Brain microvascular endothelial cell (primary cell): ENCODE measurements at regions not wholly inside any gene's neighbourhood (a gene's known extent, or its start where the extent isn't known, plus 50 kb on each side); places are given as distances from the start of the nearest gene placed in this dataset.
A peak's percentile ranks its signal among the peaks of the same experiment; 100 is the strongest.

Experiments
- DNase-seq: peaks from one replicate; pipeline ENCODE4 v3.0.0-alpha.2; 2020
- H3K27ac ChIP-seq: fragments of 250-450 bp; sonication (Bioruptor Pico); 2 replicates; pipeline ENCODE4 v1.5.1; 2020; ENCODE audit warnings: mild to moderate bottlenecking, moderate library complexity
- H3K27me3 ChIP-seq: fragments of 250-450 bp; sonication (Bioruptor Pico); replicated peaks from 2 replicates; pipeline ENCODE4 v1.5.1; 2020; ENCODE audit warnings: mild to moderate bottlenecking
- H3K36me3 ChIP-seq: fragments of 250-450 bp; sonication (Bioruptor Pico); replicated peaks from 2 replicates; pipeline ENCODE4 v1.5.1; 2020; ENCODE audit warnings: mild to moderate bottlenecking
- H3K4me3 ChIP-seq: 2 replicates; pipeline ENCODE4 v1.5.1; 2011; ENCODE audit warnings: low read depth, mild to moderate bottlenecking, control low read depth, low read length, moderate library complexity
- CTCF ChIP-seq: IDR thresholded peaks from 2 replicates; pipeline ENCODE4 v1.5.1; 2011; ENCODE audit warnings: low read depth, mild to moderate bottlenecking, moderate library complexity, low read length, control low read depth, inconsistent platforms; ENCODE audit errors: missing control alignments
- in situ Hi-C: cut with HindIII; loops from 2 replicates; pipeline ENCODE4 v1.10.0; 2017; ENCODE audit warnings: low sequenced_read_pairs, low pct_ligation_motif_present

GRCh38 chr7:131210618-131211017 lies 117.1 kb upstream of the MKLN1 start:
- Histone ChIP-seq H3K27me3 (no peaks in the 10 kb centered on the region), H3K4me3 (no peak overlapping the region), H3K27ac (no peak overlapping the region), H3K36me3 (no peaks in the 10 kb centered on the region)
- in situ Hi-C loops: no loop called here
- DNase-seq: no peak
- TF ChIP-seq CTCF: no peak

GRCh38 chr7:131211500-131211899 lies 116.2 kb upstream of the MKLN1 start:
- no peak for DNase-seq
- Histone ChIP-seq H3K4me3 (no peak overlapping the region), H3K36me3 (no peaks in the 10 kb centered on the region), H3K27me3 (no peaks in the 10 kb centered on the region), H3K27ac (no peak overlapping the region)
- in situ Hi-C loops: no loop called here
- TF ChIP-seq CTCF: no peak

- Histone ChIP-seq H3K27ac (no peak overlapping the region), H3K27me3 (no peaks in the 10 kb centered on the region), H3K4me3 (no peak overlapping the region), H3K36me3 (no peaks in the 10 kb centered on the region)
- no peak for TF ChIP-seq CTCF
- in situ Hi-C loops: no loop called here
- DNase-seq: peak; percentile 24
Observed at GRCh38 chr7:131212114-131212513, 115.6 kb upstream of the MKLN1 start.

- Histone ChIP-seq H3K27ac (no peak overlapping the region), H3K4me3 (no peak overlapping the region), H3K36me3 (no peaks in the 10 kb centered on the region), H3K27me3 (no peaks in the 10 kb centered on the region)
- no peak for TF ChIP-seq CTCF
- DNase-seq: no peak
- in situ Hi-C loops: no loop called here
Observed at GRCh38 chr7:131218727-131219128, 108.9 kb upstream of the MKLN1 start.

GRCh38 chr7:131219312-131220041 lies 108.2 kb upstream of the MKLN1 start:
- no peak for TF ChIP-seq CTCF
- Histone ChIP-seq H3K36me3 (no peaks in the 10 kb centered on the region), H3K27ac (no peak overlapping the region), H3K4me3 (no peak overlapping the region), H3K27me3 (no peaks in the 10 kb centered on the region)
- in situ Hi-C loops: no loop called here
- no peak for DNase-seq

GRCh38 chr7:131221061-131221460 lies 106.6 kb upstream of the MKLN1 start:
- Histone ChIP-seq H3K27me3 (no peaks in the 10 kb centered on the region), H3K4me3 (no peak overlapping the region), H3K36me3 (no peaks in the 10 kb centered on the region), H3K27ac (no peak overlapping the region)
- in situ Hi-C loops: no loop called here
- no peak for DNase-seq
- TF ChIP-seq CTCF: no peak
